G401 (cell line): ENCODE measurements at regions not wholly inside any gene's neighbourhood (a gene's known extent, or its start where the extent isn't known, plus 50 kb on each side); places are given as distances from the start of the nearest gene placed in this dataset.
"Not testable (repeated sequence)": the region's sequence is repeated elsewhere in the genome, so short reads cannot be mapped to it uniquely, and the experiment has no call there.

Experiments
- DNase-seq: peaks from one replicate; pipeline ENCODE4 v3.0.0-alpha.2; 2015; ENCODE audit warnings: low spot score
- in situ Hi-C: cut with HindIII; loops from 2 replicates; pipeline ENCODE4 v1.10.0; 2016; ENCODE audit warnings: low sequenced_read_pairs, mixed read lengths

GRCh38 chr7:91436655-91437054, 172.4 kb downstream of the FZD1 start:
- in situ Hi-C loops, result no loop called here
- DNase-seq, result no peak

- DNase-seq, in situ Hi-C loops: not testable (repeated sequence)
Measured at GRCh38 chr7:91440198-91440597, 176.0 kb downstream of the FZD1 start.

- in situ Hi-C loops, result no loop called here
- DNase-seq, result no peak
Measured at GRCh38 chr7:91443862-91444261, 179.6 kb downstream of the FZD1 start.

DNA sequence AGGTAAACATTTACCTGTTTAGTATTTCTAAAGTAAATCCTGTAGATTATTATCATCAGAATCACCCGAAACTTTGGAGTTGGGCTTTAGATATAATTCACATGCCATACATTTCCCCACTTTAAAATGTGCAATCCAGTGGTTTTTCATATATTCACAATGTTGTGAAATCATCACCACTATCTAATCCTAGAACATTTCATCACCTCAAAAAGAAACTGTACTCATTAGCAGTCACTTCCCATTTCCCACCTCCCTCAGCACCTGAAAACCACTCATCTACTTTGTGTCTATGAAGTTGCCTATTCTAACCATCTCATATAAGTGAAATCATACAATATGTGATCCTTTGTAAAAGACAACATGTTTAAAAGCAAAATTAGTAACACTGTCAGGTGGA, 182.6 kb downstream of the FZD1 start:
- in situ Hi-C loops, result no loop called here
- no peak for DNase-seq

GRCh38 chr7:91455411-91455810, 191.2 kb downstream of the FZD1 start:
- no peak for DNase-seq
- in situ Hi-C loops, result no loop called here

DNA sequence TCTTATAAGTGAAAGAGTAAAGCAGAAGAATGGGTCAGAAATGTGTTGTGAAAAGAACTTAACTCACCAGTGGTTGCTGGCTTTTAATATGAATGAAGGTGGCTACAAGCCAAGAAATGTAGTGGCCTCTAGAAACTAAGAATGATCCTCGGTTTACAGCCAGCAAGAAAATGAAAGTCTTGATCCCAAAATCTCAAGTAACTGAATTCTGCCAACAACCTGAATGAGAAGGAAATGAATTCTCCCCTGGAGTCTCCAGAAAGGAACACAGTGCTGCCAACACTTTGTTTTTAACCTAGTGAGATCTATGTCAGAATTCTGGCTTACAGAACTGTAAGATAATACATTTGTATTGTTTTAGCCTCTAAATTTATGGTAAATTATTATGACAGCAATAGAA, 193.0 kb downstream of the FZD1 start:
- no peak for DNase-seq
- in situ Hi-C loops, result no loop called here

DNA sequence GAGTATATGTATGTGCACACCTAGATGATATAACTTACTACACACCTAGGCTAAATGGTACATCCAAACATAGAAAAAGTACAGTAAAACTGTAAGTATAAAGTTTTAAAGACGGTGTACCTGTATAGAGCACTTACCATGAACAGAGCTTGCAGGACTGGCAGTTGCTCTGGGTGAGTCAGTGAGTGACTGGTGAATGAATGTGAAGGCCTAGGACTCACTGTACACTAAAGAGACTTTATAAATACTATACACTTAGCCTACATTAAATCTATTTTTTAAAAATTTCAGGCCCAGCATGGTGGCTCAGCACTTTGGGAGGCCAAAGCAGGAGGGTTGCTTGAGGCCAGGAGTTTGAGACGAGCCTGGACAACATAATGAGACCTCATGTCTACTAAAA, 195.3 kb downstream of the FZD1 start:
- no peak for DNase-seq
- in situ Hi-C loops, result no loop called here

GRCh38 chr7:91462316-91462715, 198.1 kb downstream of the FZD1 start:
- in situ Hi-C loops, result no loop called here
- DNase-seq, result no peak

DNA sequence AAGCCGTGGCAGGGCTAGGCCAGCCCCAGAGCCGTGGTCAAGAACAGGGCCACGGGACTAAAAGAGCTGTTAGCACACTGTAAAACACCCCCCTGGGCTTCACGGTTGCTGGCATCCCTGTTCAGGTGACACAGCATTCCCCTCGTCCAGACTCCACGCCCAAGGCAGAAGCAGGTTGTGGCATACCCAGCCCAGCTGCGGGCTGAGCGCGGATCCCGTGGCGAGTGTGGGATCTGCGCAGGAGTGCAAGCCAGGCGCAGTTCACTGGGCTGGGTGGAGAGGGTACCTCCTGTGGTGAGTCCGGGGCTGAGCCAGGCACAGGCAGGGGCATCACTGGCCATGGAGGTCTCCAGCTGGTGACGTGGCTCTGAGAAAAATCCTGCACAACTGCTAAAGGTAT, 199.1 kb downstream of the FZD1 start:
- DNase-seq, result no peak
- in situ Hi-C loops, result no loop called here

- in situ Hi-C loops, result no loop called here
- no peak for DNase-seq
Measured at GRCh38 chr7:91465595-91466061, 201.4 kb downstream of the FZD1 start.

DNA sequence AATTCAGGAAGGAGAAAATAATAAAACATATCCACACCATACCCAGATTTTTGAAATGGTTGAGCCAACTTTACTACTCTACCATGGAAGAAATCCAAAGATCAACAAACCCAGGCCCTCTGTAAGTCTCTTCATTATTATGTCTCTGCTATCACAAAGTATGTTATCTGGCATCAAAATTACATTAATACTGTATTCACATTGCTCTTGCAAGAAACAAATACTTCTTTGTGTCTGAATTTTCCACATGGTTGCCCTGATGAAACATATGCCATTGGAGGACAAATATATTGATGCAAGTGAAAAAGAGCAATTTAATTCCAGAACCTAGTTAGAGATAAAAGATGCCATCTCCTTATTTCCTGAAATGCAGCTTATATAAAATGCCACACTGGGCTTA, 204.0 kb downstream of the FZD1 start:
- DNase-seq, result peak; percentile 28
- in situ Hi-C loops, result no loop called here

DNA sequence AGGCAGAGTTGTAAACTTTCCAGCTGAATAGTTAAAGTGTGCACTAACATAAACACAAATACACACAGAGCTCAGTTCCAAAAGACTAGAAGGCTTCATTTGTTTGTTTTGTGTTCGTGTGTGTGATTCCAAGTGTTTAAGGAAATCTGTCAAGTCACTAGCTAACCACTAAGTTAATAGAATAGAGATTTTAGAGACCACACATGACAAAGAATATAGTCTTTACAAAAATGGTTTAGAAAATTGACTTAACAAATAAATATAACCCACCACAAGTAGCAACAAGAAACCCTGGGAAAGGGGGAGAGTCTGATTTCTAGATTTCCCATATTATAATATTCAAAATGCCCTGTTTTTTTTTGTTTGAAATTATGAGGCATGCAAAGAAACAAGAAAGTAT, 209.4 kb downstream of the FZD1 start:
- in situ Hi-C loops, result no loop called here
- DNase-seq, result no peak

DNA sequence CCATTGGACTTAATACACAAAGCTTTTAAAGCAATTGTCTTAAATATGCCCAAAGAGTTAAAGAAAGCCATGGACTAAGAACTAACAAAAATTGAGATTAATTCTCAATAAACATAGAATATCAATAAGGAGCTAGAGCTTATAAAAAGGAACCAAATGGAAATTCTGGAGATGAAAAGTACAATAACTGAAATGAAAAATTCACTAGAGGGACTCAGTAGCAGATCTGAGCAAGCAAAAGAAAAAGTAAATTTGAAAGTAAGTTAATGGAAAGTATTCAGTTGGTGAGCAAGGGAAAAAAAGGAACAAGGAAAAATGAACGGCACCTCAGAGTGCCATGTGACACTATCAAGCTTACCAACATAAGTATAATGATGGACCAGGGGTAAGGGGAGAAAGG, 209.8 kb downstream of the FZD1 start:
- in situ Hi-C loops, result no loop called here
- no peak for DNase-seq

DNA sequence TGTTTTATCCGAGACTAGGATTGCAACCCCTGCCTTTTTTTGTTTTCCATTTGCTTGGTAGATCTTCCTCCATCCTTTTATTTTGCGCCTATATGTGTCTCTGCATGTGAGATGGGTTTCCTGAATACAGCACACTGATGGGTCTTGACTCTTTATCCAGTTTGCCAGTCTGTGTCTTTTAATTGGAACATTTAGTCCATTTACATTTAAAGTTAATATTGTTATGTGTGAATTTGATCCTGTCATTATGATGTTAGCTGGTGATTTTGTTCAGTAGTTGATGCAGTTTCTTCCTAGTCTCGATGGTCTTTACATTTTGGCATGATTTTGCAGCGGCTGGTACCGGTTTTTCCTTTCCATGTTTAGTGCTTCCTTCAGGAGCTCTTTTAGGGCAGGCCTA, 216.2 kb downstream of the FZD1 start:
- DNase-seq, in situ Hi-C loops: not testable (repeated sequence)

DNA sequence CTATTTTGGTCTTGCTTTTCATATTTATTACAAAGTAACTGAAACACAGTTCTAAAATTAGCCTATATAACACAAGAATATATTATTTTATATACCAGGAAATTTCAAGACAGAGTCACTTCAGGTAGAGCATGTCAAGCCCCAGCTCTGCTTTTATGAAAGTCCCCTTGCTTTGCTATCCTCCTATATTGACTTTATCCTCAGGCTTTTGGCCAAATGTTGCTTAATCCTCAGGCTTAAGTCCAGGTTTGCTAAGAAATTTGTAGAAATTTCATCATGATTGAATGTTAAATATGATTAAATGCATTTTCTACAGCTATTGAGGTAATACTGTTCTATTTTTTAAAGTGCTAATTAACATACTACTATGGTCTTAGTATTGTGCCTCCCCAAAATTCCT, 227.6 kb downstream of the FZD1 start:
- DNase-seq, result no peak
- in situ Hi-C loops, result no loop called here

GRCh38 chr7:91492317-91492716, 228.1 kb downstream of the FZD1 start:
- in situ Hi-C loops, result no loop called here
- DNase-seq, result no peak

- in situ Hi-C loops, result no loop called here
- no peak for DNase-seq
Measured at GRCh38 chr7:91492773-91493172, 228.5 kb downstream of the FZD1 start.

GRCh38 chr7:91494450-91494849, 230.2 kb downstream of the FZD1 start:
- in situ Hi-C loops, result no loop called here

GRCh38 chr7:91496251-91496820, 232.1 kb downstream of the FZD1 start:
- in situ Hi-C loops, result no loop called here

More at GRCh38 chr7:91494450-91494849, 230.2 kb downstream of the FZD1 start:
- no peak for DNase-seq

DNA sequence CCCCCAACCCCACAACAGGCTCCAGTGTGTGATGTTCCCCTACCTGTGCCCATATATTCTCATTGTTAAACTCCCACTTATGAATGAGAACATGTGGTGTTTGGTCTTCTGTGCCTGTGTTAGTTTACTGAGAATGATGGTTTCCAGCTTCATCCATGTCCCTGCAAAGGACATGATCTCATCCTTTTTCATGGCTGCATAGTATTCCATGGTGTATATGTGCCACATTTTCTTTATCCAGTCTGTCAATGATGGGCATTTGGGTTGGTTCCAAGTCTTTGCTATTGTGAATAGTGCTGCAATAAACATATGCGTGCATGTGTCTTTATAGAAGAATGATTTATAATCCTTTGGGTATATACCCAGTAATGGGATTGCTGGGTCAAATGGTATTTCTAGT, 233.0 kb downstream of the FZD1 start:
- DNase-seq, in situ Hi-C loops: not testable (repeated sequence)

More at GRCh38 chr7:91496251-91496820, 232.1 kb downstream of the FZD1 start:
- no peak for DNase-seq

DNA sequence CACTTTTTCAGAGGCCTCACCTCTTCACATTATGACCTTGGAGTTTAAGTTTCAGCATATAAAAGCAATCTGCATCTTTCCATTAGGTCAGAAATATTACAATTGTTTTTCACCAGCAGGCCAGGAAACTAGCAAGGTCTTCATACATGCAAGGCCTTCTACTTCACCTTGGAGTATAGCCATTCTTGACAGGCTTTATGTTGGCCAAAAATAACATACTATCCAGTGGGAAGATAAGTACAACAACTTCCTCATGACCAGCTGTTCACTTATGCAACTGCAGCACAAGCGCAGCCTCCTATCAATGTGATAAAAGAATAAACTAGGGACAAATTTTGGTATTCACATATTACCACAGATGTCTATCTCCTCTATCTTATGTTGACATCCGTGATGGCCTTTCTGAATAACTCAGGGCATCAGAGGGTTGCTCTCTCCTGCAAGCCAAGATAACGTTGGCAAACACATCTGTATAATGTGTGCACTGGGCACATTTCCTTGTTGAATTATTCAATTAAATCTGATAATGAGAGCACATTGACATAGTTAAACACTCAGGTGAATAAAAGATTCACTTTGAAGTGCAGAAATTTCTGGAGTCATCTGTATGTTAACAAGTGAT, 239.8 kb downstream of the FZD1 start:
- in situ Hi-C loops, result no loop called here
- DNase-seq, result no peak
